ENCODE measurements at regions not wholly inside any gene's neighbourhood (a gene's known extent, or its start where the extent isn't known, plus 50 kb on each side); places are given as distances from the start of the nearest gene placed in this dataset.

DNA sequence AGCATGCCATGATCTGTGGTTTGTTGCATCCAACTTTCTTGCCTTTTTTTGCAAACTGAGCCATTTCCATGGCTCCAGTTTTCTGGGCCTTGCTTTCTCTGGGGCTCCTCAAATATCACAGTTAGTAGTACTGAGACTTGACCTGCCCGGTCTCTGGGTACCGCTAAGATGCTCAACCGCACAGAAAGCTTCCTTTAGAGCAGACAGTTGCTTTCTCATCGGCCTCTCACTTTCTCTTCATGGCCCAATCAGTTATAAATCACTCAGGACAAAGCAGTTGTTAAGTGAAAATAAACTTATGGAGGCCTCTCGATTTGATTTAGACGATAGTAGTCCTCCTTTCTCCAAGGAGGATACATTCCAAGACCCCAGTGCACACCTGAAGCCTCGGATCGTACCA, 141.2 kb upstream of the ASB18 start:
- TF ChIP-seq, protein P1, sequence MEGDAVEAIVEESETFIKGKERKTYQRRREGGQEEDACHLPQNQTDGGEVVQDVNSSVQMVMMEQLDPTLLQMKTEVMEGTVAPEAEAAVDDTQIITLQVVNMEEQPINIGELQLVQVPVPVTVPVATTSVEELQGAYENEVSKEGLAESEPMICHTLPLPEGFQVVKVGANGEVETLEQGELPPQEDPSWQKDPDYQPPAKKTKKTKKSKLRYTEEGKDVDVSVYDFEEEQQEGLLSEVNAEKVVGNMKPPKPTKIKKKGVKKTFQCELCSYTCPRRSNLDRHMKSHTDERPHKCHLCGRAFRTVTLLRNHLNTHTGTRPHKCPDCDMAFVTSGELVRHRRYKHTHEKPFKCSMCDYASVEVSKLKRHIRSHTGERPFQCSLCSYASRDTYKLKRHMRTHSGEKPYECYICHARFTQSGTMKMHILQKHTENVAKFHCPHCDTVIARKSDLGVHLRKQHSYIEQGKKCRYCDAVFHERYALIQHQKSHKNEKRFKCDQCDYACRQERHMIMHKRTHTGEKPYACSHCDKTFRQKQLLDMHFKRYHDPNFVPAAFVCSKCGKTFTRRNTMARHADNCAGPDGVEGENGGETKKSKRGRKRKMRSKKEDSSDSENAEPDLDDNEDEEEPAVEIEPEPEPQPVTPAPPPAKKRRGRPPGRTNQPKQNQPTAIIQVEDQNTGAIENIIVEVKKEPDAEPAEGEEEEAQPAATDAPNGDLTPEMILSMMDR (IDR thresholded peaks at IDR 0.05; ENCODE audit: insufficient read depth, low read depth, low read length, missing control alignments) = no peak
- no peak for DNase-seq (ENCODE audit: low read depth)
- no peak overlapping the region for H3K4me3 ChIP-seq (ENCODE audit: low read depth, low read length)

DNA sequence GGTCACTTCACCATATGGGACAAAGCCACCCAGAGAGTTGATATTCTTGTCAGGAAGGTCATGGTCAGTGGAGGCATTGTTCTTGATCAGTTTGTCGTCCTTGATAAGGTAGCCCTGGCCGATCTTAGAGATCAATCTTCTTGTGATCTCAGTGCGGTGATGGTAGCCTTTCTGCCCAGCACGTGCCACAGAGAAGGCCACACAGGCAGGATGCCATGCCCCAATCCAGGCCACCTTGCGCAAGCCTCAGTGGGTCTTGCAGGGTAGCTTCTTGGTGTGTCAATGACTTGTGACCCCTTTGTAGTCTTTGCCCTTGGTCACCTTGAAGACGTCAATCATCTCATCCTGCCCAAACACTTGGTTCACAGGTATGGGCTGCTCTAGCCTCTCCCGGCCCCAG, 143.9 kb upstream of the ASB18 start:
- DNase-seq (ENCODE audit: low read depth) = no peak
- TF ChIP-seq, protein P1 (IDR thresholded peaks at IDR 0.05; ENCODE audit: insufficient read depth, low read depth, low read length, missing control alignments) = no peak
- no peak overlapping the region for H3K4me3 ChIP-seq (ENCODE audit: low read depth, low read length)

DNA sequence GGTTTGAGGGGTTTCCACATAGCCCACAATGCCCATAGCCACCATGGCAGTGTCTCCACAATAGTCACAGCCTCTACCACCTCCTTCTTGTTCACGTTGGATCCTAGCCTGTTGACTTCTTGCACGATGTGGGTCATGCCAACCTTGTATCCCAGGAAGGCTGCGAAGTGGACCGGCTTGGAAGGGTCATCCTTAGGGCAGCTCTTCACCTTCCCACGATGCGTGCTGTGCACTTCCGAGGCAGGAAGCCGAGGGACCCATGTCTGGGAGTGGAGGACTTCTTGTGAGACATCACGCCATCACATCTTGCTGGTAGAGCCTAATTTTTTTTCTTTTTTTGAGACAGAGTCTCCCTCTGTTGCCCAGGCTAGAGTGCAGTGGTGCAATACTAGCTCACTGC, 144.6 kb upstream of the ASB18 start:
- TF ChIP-seq, protein P1 (IDR thresholded peaks at IDR 0.05; ENCODE audit: insufficient read depth, low read depth, low read length, missing control alignments) = no peak
- no peak for DNase-seq (ENCODE audit: low read depth)
- H3K4me3 ChIP-seq (ENCODE audit: low read depth, low read length) = no peak overlapping the region

DNA sequence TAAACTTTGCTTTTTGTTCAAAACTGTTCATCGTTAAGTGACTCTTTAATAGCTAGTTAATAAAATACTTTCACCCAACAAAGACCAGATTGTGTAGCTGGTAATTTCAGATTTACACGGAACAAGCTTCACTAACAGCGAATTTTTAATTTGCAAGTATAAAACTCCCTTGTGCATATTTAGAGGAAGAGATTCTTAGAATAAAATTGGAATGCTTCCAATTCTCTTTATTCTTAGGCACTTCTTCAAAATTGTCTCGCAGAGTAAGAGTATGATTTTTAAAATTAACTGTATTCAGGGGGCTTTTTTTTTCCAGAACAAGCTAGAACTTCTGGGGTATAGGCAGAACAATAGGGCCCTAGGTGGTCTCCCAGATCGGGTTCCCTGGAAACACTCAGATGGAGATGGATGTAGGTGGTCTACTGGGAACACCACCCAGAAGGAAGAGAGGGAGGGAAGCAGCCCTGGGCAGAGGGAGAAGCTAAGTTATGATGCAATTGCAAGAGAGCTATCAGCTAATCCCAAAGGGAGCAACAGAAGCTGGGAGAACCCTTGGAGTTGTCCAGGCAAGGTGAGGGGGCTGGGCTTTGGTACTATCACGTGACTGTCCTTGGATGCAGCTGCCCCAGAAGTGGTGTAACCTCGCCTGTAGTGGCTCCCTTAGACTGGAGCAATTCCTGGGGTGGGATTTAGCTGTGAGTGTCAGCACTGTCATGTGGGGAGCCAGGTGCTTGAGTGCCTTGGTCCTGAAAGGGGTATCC, 151.7 kb upstream of the ASB18 start:
- DNase-seq (ENCODE audit: low read depth) = no peak
- no peak overlapping the region for H3K4me3 ChIP-seq (ENCODE audit: low read depth, low read length)
- TF ChIP-seq, protein P1 (IDR thresholded peaks at IDR 0.05; ENCODE audit: insufficient read depth, low read depth, low read length, missing control alignments) = no peak

DNA sequence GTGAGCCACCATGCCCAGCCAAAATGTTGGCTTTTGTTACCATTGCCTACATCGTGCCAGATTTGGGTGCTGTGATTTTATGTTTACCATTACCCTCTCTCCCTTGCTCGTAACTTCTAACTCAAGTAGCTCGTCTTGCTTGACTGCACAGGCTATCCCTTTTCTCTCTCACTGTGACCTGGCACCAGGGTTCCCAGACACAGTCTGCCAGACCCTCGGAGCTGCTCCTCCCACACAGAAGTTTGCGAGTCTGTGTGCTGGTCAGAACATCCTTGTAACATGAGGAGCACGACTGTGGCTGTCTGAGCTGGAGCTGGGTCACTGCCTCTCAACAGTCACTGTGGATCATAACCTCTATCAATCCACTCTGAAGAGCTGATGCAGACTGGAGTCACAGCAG, 152.5 kb upstream of the ACKR3 start:
- no peak overlapping the region for H3K4me3 ChIP-seq (ENCODE audit: low read depth, low read length)
- TF ChIP-seq, protein P1 (IDR thresholded peaks at IDR 0.05; ENCODE audit: insufficient read depth, low read depth, low read length, missing control alignments) = no peak
- no peak for DNase-seq (ENCODE audit: low read depth)

DNA sequence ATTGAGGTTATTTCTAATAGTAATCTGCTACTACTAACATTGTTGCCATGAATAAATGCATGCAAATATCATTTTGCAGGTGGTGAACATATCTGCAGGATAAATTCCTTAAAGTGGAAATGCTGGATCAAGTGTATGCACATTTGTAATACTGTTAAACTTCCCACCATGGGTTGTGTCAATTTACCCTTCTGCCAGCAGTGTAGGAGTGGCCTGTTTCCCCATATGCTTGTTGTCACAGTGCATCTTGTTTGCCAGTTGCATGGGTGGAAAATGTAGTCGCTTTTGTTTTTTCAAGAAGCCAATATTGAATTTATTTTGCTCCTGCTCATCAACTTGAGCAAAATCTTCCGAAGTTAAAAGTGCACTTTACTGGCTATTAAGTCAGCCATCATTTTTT, 139.0 kb upstream of the ACKR3 start:
- TF ChIP-seq, protein P1 (IDR thresholded peaks at IDR 0.05; ENCODE audit: insufficient read depth, low read depth, low read length, missing control alignments) = no peak
- no peak for DNase-seq (ENCODE audit: low read depth)
- no peak overlapping the region for H3K4me3 ChIP-seq (ENCODE audit: low read depth, low read length)

DNA sequence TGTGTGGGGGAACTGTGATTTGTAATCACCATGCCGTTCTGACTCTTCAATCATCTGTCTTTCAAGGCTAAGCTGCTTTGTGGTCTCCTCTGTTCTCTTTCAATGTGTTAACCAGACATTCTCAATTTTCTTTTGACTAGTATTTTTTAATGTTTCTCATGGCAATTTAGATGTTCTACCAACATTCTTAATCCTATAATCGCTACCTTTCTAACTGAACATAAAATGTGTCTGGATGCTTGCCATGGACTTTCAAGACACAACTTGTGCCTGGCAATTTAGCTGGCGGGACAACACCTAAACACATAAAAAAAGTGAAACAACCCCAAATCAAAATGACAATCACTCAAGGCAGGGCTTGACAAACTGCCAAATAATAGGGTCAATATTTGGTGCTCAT, 135.0 kb upstream of the ACKR3 start:
- H3K4me3 ChIP-seq (ENCODE audit: low read depth, low read length) = no peak overlapping the region
- TF ChIP-seq, protein P1 (IDR thresholded peaks at IDR 0.05; ENCODE audit: insufficient read depth, low read depth, low read length, missing control alignments) = no peak
- no peak for DNase-seq (ENCODE audit: low read depth)
